ENCODE measurements at regions not wholly inside any gene's neighbourhood (a gene's known extent, or its start where the extent isn't known, plus 50 kb on each side); places are given as distances from the start of the nearest gene placed in this dataset.
"Not testable (repeated sequence)": the region's sequence is repeated elsewhere in the genome, so short reads cannot be mapped to it uniquely, and the experiment has no call there.

GRCh38 chr6:133108419-133108818, 132.7 kb upstream of the EYA4 start:
- no peak for DNase-seq (ENCODE audit: low spot score)

GRCh38 chr6:133114973-133115372, 126.2 kb upstream of the EYA4 start:
- DNase-seq (ENCODE audit: low spot score): no peak

GRCh38 chr6:133115946-133116345, 125.2 kb upstream of the EYA4 start:
- no peak for DNase-seq (ENCODE audit: low spot score)

- DNase-seq (ENCODE audit: low spot score): no peak
These were observed 113.0 kb upstream of the EYA4 start for GRCh38 chr6:133128191-133128590.

- DNase-seq (ENCODE audit: low spot score): no peak
These were observed 111.6 kb upstream of the EYA4 start for GRCh38 chr6:133129556-133129955.

- peak; percentile 53 for DNase-seq (ENCODE audit: low spot score)
These were observed 110.3 kb upstream of the EYA4 start for GRCh38 chr6:133130863-133131262.

- no peak for DNase-seq (ENCODE audit: low spot score)
These were observed 109.3 kb upstream of the EYA4 start for GRCh38 chr6:133131621-133132465.

GRCh38 chr6:133132466-133132971, 108.6 kb upstream of the EYA4 start:
- no peak for DNase-seq (ENCODE audit: low spot score)

GRCh38 chr6:133136177-133136880, 104.8 kb upstream of the EYA4 start:
- DNase-seq (ENCODE audit: low spot score): no peak

GRCh38 chr6:133147470-133148184, 93.5 kb upstream of the EYA4 start:
- DNase-seq (ENCODE audit: low spot score): not testable (repeated sequence)

- no peak for DNase-seq (ENCODE audit: low spot score)
These were observed 84.5 kb upstream of the EYA4 start for GRCh38 chr6:133156689-133157088.

- DNase-seq (ENCODE audit: low spot score): no peak
These were observed 83.2 kb upstream of the EYA4 start for GRCh38 chr6:133157995-133158394.

- DNase-seq (ENCODE audit: low spot score): no peak
These were observed 81.8 kb upstream of the EYA4 start for GRCh38 chr6:133159255-133159795.

GRCh38 chr6:133160536-133160935, 80.6 kb upstream of the EYA4 start:
- no peak for DNase-seq (ENCODE audit: low spot score)

GRCh38 chr6:133165235-133165634, 75.9 kb upstream of the EYA4 start:
- no peak for DNase-seq (ENCODE audit: low spot score)

GRCh38 chr6:133166766-133167165, 74.4 kb upstream of the EYA4 start:
- no peak for DNase-seq (ENCODE audit: low spot score)

- no peak for DNase-seq (ENCODE audit: low spot score)
These were observed 71.3 kb upstream of the EYA4 start for GRCh38 chr6:133169901-133170300.

GRCh38 chr6:133170602-133171001, 70.6 kb upstream of the EYA4 start:
- no peak for DNase-seq (ENCODE audit: low spot score)

GRCh38 chr6:133171989-133172604, 69.1 kb upstream of the EYA4 start:
- DNase-seq (ENCODE audit: low spot score): no peak

- DNase-seq (ENCODE audit: low spot score): no peak
These were observed 67.9 kb upstream of the EYA4 start for GRCh38 chr6:133173276-133173675.

- DNase-seq (ENCODE audit: low spot score): no peak
These were observed 61.7 kb upstream of the EYA4 start for GRCh38 chr6:133179481-133179880.

- no peak for DNase-seq (ENCODE audit: low spot score)
These were observed 57.5 kb upstream of the EYA4 start for GRCh38 chr6:133183691-133184090.

All from AG08396 (cell line).